Tongue (tissue), 1 donor: ENCODE measurements at regions not wholly inside any gene's neighbourhood (a gene's known extent, or its start where the extent isn't known, plus 50 kb on each side); places are given as distances from the start of the nearest gene placed in this dataset.
"Not testable (repeated sequence)": the region's sequence is repeated elsewhere in the genome, so short reads cannot be mapped to it uniquely, and the experiment has no call there.

Source experiments
- DNase-seq: peaks from one replicate; pipeline ENCODE4 v3.0.0-alpha.2; 2015

DNA sequence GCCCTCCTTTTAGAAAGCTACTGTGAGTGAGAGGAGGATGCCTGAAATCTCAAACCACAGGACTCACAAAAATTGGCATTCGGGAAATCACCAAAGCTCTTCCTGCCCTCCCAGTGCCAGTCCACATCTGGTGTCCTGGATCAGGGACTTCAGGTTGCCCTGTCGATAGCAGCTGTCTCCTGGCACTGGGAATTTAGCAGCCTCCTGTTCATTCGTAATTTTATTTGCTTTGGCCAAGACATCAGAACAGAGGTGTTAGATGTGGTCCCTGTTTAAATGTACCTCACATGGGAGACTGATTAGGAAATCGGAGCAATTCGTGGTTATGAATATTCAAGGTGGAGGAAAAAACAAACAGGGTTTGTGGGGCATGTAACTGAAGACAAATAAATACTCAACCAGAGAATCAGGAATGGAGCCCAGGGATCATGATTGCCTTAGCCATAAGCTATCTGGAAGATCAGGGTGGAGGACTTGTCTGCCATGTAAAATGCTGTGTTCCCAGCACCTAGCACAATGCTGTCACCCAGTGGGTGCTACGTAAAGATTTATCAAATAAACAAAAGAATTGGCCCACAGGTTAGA lies 265.2 kb upstream of the PROK2 start:
- DNase-seq, result no peak

DNA sequence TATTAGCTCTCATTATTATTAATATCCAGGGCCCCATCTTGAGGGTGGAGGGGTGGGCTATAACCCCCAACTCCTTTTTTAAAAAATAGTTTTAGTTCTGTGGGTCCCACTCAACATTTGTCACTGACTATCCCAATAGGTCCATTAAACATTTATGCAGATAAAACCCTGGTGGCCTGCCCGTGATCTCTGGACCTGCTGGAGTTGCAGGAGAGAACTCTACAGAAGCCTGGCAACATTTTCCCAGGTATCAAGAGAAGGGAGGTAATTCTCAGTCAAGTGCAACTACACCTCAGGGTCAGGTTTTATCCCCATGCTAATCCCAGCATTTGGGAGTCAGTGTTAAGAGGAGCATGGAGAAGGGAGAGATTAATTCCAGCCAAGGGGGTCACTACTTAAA lies 264.4 kb upstream of the PROK2 start:
- DNase-seq, result no peak

DNA sequence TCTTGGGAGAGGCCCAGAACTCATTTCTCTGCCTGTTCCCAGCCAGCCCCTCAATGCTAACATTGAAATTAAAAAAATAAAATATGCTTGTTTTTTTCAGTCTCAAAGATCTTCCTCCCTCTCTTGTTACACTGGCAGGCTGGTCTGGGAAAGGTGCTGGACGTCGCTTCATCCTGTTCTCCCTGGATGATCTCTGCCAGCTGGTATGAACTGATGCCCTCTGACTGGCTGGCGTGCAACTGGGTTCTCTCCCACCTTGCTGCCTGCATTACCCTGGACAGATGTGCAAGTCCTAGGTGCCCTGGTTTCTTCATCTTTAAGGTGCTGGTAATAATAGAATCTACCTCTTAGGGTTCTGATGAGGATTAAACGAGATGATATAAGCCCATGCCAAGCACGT lies 263.9 kb upstream of the PROK2 start:
- DNase-seq, result no peak

DNA sequence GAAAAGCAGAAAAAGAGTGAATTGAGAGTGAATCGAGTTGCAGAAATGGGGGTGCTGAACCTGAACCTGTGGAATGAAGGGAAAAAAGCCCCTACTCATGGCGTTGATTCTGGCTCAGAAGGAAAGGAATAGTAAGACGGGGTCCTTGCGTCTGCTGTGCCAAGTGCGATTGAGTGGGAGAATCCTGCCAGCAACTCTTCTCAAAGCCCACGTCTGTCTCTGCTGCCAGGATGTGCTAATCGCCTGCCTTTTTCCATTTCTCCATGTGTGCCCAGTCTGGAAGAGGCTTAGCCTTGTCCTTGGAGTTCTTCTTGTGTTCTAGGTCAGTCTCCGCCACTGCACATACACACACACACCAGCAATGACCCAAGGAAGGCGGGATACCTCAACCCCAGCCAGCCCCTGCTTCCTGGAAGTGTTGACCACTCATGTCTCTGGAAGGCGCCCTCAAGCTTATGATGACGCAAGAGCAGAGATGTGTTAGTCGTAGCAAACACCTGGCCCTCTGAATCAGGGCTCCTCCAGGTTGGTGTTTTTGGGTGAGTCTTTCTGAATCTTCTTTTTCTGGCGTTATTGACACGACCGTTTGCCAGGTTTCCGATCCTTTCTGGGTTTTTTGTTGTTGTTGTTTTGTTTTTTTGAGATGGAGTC lies 262.4 kb upstream of the PROK2 start:
- DNase-seq, result no peak

DNA sequence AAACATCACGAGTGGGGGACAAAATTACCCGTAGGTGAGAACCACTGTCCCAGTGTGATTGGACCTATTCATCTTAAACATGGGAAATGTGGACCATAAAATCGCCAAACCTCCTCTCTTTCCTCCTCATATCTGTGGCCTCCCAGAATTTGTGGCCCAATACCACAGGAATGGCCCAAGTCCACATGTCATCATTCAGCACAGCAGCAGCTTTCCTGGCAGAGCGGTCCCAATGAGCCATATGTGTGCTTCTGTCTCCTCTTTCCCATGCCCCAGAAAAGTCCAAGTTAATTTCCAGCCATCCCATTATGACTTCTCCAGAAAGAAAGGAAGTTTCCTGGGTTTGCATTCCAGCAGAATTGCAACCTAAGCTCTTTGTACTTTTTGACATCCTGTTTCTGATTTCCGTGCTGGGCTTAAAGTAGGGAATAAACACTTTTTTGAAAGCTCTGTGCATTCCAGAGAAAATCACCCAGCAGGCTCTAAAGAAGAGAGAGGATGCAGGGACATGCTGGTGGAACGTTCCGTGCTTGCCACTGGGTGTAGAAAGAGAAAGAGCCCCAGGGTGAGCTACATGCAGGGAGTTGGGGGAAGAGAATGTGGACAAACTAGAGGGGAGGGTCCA lies 259.4 kb upstream of the PROK2 start:
- DNase-seq, result no peak

DNA sequence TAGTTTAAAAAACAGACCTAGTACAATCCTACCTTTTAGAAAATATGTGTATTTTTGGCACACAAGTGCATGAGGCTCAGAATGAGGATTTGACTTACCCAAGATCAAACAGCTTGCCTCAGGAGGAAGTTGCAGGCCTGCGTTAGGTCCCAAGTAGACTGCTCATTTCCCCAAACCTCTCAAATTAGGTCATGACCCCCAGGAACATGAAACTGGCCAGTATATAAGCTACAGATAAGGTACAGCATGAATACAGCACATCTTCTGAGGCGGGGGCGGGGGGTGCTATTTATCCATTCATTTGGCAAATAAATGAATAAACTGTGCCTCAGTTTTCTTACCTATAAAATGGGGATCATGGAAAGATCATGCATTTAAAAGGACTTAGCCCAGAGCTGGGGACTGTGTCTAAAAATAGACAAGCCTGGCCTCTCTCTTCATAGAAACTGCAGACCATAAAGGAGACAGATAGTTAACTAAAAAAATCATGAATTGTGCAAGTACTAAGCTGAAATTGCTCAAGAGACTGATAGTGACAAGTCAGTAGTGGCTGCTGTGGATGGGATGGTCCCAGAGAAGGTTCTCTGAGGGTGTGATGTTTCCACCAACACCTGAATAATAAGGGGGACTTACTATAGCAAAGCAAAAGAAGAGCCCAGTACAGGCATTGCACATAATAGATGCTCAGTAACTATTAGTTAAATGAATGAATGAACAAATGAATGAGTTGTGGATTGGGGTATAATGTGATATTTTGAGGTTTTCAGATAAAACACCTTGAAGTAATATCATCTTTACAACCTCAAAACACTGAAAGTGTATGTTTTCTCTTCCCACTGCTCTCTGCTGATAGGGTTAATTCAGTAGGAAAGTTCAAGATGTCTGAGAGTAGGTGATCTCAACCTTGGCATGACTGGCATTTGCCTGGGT lies 258.5 kb upstream of the PROK2 start:
- DNase-seq, result no peak

DNA sequence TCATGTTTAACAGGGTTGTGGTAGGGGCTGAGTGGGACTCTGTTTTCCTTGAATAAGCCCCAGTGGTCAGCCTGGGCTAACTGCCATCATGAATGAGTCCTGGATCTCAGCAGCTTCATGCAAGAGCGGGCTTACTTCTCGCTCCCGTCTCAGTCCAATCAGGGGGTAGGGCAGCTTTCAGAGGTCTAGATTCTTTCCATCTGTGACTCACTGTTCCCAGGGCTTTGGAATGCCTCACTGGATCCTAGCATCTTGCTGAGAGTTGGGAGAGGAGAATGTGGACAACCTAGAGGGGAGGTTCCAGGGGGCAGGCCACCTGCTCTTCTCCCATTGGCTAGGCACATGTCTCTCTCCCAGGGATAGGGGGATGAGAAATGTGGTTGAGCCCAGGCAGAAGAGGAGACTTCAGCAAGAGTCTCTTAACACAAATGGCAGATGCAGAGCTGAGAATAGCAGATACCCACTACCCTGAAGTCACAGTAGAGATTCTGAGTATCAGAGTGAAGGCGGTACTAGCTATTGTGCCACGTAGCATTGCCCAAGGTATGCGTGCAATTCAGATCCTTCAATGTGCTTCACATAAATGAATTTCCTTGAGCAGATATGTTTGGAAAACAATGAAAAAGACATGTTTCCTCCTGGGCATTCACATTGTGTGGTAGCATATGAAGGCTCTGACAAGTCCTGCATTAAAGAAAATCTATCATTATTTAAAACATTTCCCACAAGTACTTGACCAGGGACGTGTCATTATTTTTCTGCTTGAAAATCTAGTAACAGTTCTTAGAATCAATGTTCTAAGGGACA lies 257.7 kb upstream of the PROK2 start:
- DNase-seq, result peak; percentile 19

DNA sequence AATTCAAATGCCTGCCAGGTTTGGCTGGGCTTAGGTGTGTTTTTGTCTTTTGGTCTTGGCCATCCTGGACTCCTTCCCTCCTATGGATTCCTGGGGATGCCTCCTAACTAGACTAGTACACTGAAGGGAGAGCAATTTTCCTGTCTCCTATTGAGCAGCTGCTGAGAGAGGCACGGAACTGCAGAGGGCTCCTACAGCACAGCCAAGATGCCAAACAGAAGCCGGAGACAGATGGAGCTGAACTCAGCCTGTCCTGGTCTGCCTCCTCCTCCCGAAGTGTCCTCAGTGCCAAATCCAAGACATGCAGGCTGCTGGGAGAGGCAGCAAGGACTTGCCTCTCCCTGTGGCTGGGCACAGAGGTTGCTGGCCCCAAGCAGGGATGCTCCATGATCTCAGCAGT lies 256.6 kb upstream of the PROK2 start:
- DNase-seq, result peak; percentile 85

DNA sequence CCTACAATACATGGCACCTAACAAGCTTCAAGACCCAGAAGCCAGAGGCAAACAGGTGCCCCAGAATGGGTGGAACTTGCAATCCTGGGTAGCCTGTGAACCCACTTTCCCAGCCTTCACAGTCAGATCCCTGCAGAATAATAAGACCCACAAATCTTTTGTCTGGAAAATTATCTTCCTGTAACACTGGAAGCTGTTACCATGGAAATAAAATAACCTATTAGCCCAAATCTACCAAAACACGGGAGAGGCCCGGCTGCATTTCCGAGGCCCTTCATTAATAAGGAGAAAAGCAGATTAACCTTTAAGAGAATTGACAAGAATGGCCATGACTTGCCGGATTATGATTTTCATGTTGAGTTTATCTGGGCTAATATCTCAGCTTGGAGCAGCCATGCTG lies 256.1 kb upstream of the PROK2 start:
- DNase-seq, result no peak

DNA sequence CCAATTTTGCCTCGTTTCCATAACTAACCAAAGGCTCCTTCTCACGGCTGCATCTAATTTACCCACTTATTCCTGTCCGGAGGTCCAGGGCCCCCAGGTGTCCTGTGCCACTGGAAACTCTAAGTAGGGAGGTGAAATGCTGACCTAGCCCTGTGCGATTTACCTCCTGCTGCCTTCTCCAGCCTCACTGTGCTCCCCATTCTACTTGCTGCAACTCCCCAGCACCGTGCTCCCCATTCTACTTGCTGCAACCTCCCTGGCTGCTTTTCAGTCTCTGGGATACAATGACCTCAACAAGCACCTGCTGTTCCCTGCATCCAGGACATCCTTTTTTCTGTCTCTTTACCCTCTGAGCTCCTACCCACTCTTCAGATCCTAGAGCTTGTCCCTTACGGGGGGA lies 254.7 kb upstream of the PROK2 start:
- no peak for DNase-seq

DNA sequence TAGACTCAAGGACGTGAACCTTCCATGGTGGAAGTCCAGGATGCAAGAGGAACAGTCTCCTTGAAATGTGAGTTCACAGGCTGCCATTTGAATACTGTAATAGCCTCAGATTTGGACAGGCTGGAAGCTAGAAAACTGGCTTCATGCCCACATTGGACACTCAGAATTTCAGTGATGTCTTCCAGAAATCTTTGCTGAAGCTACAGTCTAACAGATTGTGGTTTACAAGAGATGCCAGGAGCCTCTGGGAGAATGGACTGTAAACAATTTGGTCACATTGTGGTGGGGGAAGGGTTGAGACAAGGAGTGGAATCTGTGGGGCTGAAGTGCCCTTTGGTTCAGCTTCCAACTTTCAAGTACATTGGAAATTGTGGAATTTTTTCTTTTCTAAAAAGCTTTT lies 252.0 kb upstream of the PROK2 start:
- peak; percentile 34 for DNase-seq

DNA sequence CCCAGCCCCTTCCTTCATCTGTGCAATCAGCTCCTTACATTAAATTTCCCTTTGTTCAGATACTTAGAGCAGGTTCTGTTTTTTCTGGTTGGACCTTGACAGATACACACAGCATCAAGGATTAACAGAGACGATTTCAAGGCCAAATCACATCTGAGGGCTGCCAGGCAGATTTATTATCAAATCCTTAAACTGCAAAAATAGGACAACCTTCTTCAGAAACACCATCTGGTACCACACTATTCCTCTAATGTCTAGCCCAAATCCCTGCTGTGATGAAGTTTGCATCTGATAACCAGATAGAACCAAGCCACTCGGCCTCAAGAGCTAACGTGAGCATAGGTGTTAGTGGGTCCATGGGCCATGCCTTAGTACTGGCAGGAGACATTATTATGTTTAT lies 250.7 kb upstream of the PROK2 start:
- DNase-seq, result no peak

DNA sequence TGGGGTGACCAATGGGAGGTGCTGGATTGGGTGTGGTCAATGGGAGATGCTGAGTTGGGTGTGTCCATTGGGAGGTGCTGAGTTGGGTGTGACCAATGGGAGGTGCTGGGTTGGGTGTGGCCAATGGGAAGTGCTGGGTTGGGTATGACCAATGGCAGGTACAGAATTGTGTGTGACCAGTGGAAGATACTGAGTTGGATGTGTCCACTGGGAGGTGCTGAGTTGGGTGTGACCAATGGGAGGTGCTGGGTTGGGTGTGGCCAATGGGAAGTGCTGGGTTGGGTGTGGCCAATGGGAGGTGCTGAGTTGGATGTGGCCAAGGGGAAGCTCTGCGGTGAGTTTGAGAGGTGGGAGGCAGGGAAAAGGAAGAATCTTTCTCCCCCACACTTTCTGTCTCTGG lies 250.0 kb upstream of the PROK2 start:
- no peak for DNase-seq

DNA sequence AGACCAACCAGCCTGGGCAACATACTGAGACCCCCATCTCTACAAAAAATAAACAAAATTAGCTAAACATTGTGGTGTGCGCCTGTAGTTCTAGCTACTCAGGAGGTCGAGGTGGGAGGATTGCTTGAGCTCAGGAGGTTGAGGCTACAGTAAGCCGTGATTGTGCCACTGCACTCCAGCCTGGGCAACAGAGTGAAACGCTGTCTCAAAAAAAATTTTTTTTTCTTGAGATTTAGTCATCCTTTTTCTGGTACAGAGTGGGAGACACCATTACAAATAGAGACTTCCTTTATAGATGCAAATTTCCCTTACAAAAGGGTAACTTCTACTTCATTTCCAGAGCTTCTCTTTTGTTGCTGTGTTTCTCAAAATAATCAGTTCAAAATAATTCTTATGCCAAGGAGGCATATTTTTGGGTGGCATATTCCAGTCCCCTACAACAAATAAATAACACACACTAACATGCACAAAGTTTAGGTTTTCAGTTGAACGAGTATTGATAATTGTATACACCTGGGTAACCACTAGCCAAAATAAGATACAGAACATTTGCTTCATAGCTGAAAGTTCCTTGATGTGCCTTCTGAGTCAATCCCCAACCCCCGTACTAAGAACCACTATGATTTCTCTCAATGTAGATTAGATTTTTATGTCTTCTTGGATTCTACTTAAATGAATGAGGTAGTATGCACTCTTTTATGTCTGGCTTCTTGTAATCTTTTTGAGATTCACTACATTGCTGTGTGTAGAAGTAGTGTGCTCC lies 248.9 kb upstream of the PROK2 start:
- DNase-seq, result no peak

DNA sequence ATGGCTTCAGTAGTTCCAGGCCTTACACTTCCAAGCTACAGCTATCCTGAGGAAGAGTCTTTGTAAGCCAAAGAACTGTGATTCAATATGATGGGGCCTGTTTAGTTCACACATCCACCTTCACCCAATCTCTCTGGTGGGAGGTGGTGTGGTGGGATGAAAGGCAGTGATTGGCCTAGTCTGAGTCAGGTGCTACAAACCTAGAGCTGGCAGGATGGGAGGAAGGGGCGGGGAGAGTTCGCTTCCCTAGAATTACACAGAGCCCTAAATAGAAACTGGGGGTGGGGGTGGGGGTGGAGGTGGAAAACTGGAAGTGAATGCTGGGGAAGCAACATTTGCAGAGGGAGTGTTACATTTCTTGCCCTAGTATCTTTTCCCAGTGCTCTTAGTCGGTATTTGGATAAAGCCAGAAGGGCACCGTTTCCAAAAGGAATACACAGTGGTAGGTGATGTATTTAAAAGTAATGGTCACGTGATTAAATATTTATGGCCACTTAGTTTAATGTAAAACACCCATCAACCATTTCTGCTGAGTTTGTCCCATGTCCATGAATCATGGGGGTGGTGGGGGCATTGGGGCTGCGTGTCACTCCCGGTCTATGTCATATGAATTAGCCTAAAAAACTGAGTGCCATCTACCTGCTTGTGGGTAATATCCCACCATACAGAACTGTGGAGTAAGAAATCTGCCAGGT lies 247.6 kb upstream of the PROK2 start:
- DNase-seq, result no peak

DNA sequence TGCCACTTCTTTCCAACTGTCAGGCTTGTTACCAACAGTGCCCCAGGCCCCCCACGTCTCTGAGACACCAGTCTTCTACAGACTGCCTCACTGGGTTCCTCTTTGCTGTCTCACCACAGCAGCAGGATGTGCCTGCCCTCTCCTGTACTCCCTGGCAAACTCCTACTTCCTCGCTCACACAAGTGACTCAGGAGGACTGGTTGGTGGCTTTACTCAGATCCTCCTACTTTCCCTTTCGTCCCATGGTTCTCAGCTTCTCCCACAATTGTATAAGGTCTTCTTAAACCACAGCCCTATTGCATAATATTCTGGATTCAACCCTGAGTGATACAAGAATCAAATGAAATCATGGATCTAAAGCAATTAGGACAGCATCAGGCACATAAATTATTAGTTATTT lies 246.6 kb upstream of the PROK2 start:
- no peak for DNase-seq

DNA sequence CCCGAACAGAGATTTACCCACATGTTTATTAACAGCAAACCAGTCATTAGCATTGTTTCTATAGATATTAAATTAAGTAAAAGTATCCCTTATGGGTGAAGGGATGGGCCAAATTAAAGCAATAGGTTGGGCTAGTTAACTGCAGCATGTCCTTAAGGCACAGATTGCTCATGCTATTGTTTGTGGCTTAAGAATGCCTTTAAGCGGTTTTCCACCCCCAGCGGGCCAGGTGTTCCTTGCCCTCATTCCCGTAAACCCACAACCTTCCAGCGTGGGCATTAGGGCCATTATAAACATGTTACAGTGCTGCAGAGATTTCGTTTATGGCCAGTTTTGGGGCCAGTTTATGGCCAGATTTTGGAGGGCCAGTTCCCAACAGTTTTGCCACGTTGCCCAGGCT lies 245.3 kb upstream of the PROK2 start:
- not testable (repeated sequence) for DNase-seq

DNA sequence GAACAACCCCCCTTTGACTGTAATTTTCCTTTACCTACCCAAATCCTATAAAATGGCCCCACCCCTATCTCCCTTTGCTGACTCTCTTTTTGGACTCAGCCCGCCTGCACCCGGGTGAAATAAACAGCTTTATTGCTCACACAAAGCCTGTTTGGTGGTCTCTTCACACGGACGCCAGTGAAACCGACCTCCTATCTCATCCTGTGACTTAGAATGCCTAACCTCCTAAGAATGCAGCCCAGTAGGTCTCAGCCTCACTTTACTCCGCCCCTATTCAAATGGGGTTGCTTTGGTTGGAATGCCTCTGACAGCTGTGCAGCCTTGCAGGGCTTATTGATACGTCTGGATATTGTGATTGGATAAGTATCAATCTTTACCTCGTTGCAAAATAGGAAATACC lies 243.8 kb upstream of the PROK2 start:
- DNase-seq, result not testable (repeated sequence)

DNA sequence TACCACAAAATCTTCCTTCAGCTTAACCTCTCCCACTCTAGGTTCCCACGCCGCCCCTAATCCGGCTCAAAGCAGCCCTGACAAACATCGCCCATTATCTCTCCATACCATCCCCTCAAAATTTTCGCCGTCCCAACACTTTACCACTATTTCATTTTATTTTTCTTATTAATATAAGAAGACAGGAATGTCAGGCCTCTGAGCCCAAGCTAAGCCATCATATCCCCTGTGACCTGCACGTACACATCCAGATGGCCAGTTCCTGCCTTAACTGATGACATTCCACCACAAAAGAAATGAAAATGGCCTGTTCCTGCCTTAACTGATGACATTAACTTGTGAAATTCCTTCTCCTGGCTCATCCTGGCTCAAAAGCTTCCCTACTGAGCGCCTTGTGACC lies 243.4 kb upstream of the PROK2 start:
- DNase-seq, result not testable (repeated sequence)

DNA sequence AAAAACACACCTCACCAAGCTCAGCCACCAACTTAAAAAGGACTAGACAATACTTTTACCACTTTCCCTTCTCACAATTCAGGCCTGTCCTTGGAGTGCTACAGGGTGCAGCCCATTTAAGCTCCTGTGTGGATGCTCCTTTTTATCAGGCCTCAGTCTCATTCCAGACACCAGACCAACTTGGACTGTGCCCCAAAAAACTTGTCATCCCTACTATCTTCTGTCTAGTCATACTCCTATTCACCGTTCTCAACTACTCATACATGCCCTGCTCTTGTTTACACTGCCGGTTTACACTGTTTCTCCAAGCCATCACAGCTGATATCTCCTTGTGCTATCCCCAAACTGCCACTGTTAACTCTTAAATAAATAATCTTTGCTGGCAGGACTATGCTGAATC lies 242.8 kb upstream of the PROK2 start:
- DNase-seq, result not testable (repeated sequence)

DNA sequence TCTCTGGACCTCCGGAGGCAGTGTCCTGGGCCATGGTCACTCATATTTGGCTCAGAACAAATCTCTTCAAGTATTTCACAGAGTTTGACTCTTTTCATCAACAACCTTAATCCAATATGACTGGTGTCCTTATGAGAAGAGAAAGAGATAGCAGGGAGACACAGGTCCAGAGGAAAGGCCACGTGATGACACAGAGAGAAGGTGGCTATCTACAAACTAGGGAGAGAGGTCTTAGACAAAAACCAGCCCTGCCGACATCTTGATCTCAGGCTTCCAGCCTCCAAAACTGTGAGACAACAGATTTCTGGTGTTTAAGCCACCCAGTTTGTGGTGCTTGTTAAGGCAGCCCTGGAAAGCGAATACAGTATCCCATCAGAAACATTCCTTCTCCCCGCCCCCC lies 237.1 kb upstream of the PROK2 start:
- no peak for DNase-seq
